Epidermal melanocyte (primary cell): ENCODE measurements at regions not wholly inside any gene's neighbourhood (a gene's known extent, or its start where the extent isn't known, plus 50 kb on each side); places are given as distances from the start of the nearest gene placed in this dataset.
"Not testable (repeated sequence)": the region's sequence is repeated elsewhere in the genome, so short reads cannot be mapped to it uniquely, and the experiment has no call there.

Experiments used
- DNase-seq: peaks from one replicate; pipeline ENCODE4 v3.0.0; 2011; ENCODE audit warnings: low spot score; ENCODE audit not compliant: insufficient read length

DNA sequence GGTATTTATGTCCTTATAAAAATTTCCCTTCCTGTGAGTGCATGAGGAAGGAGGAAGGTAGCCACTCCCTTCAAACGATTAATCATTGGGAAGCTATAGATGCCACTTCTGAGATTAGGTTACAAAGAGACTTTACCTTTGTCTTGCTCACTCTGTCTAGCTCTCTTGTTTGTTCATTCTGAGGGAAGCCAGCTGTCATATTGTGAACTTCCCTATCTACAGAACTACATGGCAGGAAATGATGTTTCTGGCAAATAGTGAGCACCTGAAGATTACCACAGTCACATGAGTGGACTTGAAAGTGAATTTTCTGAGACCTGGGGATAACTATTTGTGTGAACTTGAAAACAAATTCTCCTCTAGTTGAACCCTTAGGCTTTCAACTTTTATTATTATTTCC lies 776.8 kb downstream of the CCDC85A start:
- DNase-seq = no peak

DNA sequence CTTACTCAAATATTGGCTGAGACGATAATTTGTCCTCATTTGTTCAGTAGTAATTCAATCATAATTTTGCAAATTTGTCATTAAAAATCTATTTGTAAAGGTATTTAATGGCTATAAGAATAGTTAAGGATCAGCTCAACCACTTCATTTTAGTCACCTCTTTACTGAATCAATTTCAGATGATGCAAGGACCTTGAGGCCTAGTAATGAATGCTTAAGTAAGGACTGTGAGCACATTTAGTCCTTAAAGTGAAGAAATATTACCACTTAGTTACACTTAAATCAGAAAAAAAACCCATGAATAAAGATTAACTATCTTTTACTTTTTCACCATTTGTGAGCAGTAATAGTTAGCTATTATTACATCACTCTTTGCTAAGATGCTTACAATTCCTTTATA lies 778.9 kb downstream of the CCDC85A start:
- no peak for DNase-seq

DNA sequence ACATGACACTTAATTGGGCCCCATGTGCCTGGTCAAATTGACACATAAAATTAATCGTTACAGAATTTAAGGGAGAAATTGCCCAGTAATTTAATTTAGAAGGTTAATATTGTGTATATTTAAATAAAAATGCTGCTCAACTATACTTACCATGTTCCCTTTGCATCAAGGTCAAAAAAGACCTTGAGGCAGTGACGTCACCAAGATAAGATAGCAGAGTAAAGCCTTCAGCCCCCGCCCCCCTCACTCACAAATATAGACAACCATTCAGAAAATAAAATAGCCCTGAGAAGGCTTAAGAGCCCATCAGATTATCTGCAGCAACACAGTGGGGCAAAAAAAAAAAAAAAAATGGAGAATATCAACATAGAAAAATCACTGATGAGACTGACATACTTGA lies 785.7 kb downstream of the CCDC85A start:
- DNase-seq = no peak

DNA sequence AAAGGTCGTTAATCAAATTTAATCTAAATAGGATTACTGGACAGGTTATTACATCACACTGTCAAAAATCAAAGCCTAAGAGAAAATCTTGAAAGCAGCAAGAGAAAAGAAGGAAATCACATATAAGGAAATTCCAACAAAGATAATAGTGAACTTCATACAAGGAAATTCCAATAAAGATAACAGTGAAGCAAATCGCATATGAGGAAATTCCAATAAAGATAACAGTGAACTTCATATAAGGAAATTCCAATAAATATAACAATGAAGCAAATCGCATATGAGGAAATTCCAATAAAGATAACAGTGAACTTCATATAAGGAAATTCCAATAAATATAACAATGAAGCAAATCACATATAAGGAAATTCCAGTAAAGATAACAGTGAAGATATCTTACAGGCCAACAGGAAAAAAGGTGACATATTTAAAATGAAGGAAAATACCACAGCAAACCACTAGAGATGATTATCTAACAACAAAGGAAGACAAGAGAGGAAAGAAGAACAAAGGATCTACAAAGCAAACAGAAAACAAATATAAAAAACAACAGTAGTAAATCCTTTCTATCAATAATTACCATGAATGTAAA lies 787.7 kb downstream of the CCDC85A start:
- no peak for DNase-seq

DNA sequence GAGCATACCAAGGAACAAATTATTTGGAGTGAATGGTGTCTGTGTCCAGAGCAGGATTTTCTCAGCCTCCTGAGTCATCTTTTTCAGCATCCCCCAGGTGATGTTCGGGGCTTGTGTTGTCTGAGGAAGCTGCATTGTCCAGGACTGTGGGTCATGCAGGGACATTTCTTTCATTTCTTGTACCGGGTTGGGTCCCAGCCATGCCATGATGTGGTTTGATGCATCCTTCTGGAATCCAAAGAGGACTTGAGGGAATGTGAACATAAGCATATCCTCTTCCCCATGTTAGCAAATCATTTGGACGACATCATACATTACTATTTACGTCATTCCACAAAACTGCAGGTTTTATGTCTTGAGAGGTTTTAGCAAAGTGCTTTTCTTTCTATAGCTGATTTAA lies 797.8 kb downstream of the CCDC85A start:
- no peak for DNase-seq

DNA sequence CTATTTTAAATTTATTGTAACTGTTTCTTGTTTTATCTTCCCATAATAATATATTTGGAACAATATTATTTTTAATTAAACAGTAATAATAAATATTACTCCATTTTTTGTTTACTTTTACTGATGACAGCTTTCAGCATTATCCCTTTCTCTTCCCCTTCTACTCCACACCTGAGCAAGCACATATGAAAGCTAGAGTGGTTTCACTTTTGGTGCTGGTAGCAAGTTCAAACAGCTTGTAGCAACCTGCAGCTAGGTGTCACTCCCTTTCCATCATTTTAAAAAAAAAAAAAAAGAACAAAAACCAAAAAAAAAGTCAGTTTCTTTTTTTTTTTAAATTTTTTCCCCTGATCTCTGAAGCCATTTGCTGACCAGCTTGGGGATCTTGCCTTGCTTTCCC lies 801.8 kb downstream of the CCDC85A start:
- no peak for DNase-seq

DNA sequence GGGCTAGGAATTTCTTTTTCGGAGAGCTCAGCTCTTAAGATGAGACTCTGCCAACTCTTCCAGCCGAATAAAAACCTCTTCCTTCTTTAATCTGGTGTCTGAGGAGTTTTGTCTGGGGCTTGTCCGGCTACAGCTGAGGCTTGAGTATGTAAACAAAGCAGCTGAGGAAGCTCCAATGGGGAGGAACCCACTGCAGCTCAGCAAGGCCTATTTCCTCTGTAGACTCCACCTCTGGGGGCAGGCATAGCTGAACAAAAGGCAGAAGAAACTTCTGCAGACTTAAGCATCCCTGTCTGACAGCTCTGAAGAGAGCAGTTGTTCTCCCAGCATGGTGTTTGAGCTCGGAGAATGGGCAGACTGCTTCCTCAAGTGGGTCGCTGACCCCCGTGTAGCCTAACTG lies 838.7 kb downstream of the CCDC85A start:
- DNase-seq = no peak

DNA sequence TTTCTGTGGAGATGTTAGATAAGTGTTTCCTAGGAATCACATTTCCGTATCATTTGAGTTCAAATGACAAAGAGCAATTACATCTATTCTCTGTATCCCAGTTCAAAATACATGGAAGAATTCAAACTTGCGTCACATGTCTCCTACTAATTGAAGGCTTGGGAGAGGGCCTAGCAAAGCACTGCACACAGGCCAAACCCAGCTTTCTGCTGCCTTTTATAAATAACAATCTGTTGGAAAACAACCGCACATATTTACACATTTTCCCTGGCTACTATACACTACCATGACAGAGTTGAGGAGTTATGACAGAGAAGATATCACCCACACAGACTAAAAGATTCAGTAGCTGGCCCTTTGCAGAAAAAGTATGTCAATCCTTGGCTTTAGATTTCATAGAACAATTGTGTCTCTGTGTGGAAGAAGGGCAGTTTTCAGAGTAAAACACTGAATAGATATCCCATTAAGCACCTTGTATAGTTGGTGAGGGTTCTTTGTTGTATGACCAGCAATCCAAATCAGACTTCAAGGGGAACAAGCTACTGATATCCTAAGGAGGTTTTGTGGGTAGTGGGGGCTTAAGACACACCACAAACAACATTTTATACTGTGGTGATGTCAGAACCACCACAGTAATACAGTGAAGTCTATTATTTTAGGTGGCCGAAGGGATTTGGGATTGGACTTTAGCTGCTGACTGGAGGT lies 861.3 kb downstream of the CCDC85A start:
- no peak for DNase-seq

DNA sequence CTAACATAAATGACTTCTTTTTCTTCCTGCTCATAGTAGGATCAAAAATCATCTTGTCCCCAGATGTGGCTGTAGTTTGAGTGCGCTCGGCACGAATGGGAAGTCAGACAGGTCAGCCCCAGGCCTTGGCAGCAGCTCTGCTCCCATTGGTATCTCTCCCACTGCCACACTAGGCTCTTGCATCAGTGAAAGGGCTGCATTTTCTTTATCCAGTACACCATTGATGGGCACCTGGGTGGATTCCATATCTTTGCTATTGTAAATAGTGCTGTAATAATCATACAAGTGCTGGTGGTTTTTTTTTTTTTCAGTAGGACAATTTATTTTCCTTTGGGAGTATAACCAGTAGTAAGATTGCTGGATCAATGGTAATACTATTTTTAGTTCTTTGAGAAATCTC lies 865.5 kb downstream of the CCDC85A start:
- DNase-seq = no peak

DNA sequence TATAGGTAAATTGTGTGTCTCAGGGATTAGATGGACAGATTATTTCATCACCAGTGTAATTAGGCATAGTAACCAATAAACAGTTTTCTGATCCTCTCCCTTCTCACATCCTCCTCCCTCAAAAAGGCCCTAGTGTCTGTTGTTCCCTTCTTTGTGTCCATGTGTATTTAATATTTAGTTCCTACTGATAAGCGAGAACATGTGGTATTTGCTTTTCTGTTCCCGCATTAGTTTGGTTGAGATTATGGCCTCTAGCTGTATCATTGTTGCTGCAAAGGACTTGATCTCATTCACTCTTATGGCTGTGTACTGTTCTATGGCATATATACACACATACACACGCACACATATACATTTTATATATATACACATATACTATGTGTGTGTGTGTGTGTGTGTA lies 866.2 kb downstream of the CCDC85A start:
- no peak for DNase-seq

DNA sequence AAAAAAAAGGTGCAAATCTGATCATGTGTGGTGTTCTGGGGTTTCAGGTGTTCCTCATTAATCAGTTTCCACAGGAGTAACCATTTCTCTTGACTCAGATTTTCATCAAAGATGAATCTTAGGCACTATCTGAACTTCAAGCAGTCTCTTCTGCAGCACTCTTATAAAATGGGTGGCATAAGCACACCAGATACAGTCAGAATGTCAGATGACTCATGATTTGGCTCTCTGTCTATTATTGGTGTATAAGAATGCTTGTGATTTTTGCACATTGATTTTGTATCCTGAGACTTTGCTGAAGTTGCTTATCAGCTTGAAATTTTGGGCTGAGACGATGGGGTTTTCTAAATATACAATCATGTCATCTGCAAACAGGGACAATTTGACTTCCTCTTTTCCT lies 882.5 kb downstream of the CCDC85A start:
- DNase-seq = not testable (repeated sequence)

DNA sequence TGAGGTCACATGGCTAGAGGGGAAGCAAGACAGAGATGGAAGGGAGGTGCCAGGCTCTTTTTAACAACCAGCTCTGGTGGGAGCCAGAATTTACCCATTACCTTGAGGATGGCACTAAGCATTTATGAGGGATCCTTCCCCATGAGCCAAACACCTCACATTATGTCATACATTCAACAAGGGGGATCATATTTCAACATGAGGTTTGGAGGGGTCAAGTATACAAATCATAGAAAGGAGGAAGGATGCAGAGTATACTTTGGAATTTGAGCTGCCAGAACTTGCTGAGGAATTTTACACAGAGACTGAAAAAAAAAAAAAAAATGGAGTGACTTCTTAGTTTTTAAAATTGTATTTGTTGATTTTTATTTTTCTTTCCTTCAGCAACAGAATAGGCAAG lies 891.4 kb downstream of the CCDC85A start:
- DNase-seq = no peak

DNA sequence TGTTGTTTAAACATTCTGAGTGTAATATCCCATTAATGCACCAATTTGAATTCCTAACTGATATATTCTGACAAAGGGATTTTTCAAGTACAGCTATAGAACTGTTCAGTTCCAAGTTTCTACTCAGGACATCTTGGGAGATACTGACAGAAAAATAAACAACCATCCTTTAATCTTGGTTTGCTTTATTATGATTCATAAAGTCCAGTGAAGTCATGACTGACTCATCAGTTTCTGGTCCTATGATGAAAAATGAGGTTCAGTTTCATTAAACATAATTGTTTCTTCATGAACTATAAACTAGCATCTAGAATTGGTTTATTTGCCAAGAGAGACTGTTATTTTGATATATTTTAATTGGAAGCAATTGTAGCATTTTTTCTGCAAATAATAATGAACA lies 896.2 kb downstream of the CCDC85A start:
- DNase-seq = no peak

DNA sequence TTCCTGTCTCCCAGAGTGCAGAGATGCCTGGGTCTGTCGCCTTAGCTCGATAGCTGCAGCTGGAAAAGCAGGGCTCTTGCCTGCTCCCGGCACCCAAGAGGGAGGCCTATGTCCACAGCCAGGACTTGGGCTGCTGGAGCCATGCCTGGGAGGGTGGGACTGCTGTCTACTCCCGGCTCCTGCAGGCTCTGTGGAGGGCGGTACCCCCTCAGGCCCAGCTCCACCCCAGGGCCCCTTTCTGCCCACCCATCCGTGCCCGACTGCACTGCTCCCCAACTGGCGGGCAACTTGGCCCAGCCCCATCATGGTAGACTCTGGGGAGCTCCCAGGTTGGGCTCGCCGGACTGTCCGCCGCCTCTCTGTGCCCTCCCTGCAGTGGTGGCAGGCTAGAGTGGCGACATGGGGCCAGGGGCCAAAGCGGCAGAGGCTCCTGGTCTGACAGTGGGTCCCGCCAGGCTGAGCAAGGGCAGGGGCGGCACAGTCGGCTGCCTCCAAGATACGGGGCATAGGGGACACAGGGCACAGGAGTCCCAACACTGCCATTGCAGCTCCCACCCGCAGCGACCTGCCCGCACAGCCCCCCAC lies 901.0 kb downstream of the CCDC85A start:
- no peak for DNase-seq

DNA sequence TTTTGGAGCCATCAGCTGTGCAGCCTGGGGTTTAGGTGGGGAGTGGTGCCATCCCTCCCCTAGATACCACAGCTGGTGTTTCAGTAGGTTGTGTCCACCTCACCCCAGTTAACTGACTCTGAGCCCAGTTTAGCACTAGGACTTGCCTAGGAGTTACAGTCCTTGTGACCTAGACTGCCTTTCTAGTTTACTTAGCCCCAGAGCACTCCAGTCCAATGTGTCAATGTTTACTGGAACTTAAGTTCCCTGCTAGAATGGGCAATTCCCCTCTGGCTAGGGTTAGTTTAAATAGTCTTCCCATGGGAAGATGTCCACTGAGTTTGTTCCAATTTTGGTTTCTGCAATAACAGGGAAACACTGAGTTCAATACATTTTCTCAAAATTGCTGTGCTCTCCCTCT lies 909.2 kb downstream of the CCDC85A start:
- no peak for DNase-seq

DNA sequence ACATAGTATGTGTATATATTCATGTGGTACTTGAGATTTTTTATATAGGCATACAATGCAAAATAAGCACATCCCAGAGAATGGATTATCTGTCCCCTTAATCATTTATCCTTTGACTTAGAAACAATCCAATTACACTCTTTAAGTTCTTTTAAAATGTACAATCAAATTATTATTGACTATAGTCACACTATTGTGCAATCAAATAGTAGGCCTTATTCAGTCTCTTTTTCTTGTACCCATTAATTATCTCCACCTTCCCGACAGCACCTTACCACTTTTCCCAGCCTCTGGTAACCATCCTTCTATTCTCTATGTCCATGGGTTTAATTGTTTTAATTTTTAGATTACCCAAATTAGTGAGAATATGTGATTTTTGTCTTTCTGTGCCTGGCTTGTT lies 914.1 kb downstream of the CCDC85A start:
- DNase-seq = no peak

DNA sequence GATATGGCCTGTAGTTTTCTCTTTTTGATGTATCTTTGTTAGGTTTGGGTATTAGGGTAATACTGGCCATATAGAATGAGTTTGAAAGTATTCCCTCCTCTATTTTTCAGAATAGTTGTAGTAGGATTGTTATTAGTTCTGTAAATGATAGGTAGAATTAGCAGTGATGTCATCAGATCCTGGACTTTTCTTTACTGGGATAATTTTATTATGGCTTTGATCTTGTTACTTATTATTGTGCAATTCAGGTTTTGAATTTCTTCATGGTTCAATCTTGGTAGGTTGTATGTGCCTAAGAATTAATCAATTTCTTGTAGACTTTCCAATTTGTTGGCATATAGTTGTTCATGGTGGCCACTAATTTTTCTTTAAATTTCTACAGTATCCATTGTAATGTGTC lies 916.6 kb downstream of the CCDC85A start:
- no peak for DNase-seq

DNA sequence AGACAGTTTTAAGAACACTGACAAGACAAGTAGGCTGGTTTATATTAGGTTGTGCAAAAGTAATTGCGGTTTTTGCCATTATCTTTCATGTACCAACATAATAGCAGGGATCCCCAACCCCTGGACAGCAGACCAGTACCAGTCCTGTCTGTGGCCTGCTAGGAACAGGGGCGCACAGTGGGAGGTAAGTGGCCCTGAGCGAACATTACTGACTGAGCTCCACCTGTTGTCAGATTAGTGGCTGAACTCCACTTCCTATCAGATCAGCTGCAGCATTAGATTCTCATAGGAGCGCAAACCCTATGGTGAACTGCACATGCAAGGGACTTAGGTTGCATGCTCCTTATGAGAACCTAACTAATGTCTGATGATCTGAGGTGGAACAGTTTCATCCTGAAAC lies 921.9 kb downstream of the CCDC85A start:
- no peak for DNase-seq

DNA sequence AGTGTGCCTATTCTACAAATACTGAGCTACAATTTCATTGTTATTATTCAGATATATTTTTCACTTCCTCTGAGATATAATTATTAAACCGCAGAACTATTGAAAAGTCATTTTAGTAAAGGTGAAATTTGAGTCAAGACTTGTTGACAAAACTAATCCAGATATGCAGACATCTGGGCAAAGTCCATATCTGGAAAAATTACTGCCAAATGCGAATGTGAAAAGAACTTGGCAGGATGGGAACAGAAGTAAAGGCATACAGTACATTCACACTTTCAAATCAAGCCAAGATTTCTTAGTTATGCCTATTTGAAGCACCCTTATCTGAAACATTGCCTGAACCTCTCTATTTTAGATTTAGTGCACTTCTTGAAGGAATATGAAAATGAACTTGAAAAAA lies 923.6 kb downstream of the CCDC85A start:
- no peak for DNase-seq

DNA sequence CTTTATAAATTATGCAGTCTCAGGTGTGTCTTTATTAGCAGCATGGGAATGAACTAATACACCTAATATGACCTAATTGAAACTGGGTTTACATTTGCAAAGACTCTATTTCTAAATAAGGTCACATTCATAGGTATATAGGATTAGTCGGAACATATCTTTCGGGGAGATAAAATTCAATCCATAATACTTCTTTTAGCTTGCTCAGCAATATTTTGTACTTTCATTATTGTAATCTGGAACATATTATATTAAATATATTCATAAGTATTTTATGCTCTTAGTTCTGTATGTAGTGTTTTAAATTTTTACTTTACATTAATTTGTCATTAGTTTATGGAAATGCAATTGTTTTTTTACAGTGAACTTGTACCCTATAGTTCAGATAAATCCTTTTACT lies 927.7 kb downstream of the CCDC85A start:
- DNase-seq = no peak

DNA sequence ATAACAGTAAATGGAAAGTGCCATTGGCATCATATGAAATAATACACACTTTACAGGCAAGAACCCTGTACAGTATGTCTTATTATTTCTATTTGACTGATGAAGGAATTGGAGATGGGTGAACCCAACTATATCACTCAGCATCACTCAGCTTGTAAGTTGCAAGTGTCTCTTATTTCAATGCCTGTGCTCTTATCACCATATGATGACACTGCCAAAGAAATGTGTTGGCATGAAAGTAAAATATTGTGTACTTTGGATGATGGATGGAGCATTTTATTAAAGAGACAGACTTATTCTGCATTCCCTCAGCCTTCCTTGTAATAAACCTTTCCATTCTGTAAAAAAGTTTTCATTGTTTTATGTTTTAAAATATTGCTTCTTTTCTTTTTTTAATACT lies 927.5 kb upstream of the VRK2 start:
- no peak for DNase-seq

DNA sequence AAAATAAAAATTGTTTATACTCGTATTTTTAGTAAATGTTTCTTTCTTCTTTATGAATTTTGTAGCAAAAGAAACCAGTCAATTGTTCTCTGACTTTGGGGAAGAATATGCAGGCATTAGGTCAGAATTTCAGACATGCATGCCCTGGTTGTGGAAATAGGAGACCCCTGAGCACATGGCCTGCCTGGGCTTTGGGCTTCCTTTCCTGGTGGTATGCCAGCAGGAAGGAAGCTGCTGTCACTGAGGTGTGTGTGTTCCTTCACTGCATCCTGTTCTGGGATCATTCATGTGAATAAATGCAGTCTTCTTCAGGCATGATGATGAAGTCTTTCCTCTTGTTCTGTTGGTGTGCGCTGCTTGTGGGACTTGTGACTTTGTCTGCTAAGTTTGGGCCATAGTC lies 920.2 kb upstream of the VRK2 start:
- no peak for DNase-seq

DNA sequence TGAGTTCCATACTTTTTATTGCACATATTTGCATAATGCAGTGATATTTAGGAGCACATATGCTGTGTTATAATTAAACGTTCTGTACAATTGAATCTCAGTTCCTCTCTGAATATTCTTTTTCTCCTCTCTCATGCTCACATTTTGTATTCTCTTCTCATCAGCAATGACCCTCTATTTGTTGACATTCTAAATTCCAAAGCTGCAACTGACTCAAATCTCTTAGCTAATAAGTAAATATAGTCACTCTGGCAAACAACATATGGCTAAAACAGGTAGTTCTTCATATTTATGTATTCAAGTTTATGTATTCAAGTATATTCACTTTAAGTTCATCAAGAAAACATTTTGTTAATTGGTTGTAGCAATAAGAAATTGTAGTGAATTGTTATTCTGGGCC lies 907.4 kb upstream of the VRK2 start:
- DNase-seq = no peak
